HEK293T (cell line): ENCODE measurements at regions not wholly inside any gene's neighbourhood (a gene's known extent, or its start where the extent isn't known, plus 50 kb on each side); places are given as distances from the start of the nearest gene placed in this dataset.

ENCODE experiments used
- ARNT ChIP-seq: fragments of 450-650 bp; IDR thresholded peaks from 2 replicates; pipeline ENCODE4 v1.6.1; 2017; ENCODE audit warnings: mild to moderate bottlenecking
- BHLHE40 ChIP-seq: fragments of 450-650 bp; IDR thresholded peaks from 2 replicates; pipeline ENCODE4 v1.6.1; 2016; ENCODE audit warnings: mild to moderate bottlenecking, moderate library complexity, borderline replicate concordance
- ELF4 ChIP-seq: fragments of 450-650 bp; IDR thresholded peaks from 2 replicates; pipeline ENCODE4 v1.6.1; 2017; ENCODE audit warnings: antibody characterized with exemption
- FOXA1 ChIP-seq: fragments of 450-650 bp; IDR thresholded peaks from 2 replicates; pipeline ENCODE4 v1.6.1; 2016; ENCODE audit warnings: mild to moderate bottlenecking
- FOXK2 ChIP-seq: fragments of 450-650 bp; IDR thresholded peaks from 2 replicates; pipeline ENCODE4 v1.6.1; 2016; ENCODE audit warnings: mild to moderate bottlenecking
- FOXM1 ChIP-seq: fragments of 450-650 bp; IDR thresholded peaks from 2 replicates; pipeline ENCODE4 v1.6.1; 2017; ENCODE audit warnings: mild to moderate bottlenecking, borderline replicate concordance
- HDGF ChIP-seq: fragments of 450-650 bp; IDR thresholded peaks from 2 replicates; pipeline ENCODE4 v1.6.1; 2017; ENCODE audit warnings: antibody characterized with exemption, borderline replicate concordance
- SP1 ChIP-seq: fragments of 450-650 bp; IDR thresholded peaks from 2 replicates; pipeline ENCODE4 v1.6.1; 2017
- SUZ12 ChIP-seq: fragments of 450-650 bp; IDR thresholded peaks from 2 replicates; pipeline ENCODE4 v1.6.1; 2016; ENCODE audit warnings: mild to moderate bottlenecking
- TARDBP ChIP-seq: fragments of 450-650 bp; IDR thresholded peaks from 2 replicates; pipeline ENCODE4 v1.6.1; 2016
- ZNF384 ChIP-seq: fragments of 450-650 bp; IDR thresholded peaks from 2 replicates; pipeline ENCODE4 v1.6.1; 2016

DNA sequence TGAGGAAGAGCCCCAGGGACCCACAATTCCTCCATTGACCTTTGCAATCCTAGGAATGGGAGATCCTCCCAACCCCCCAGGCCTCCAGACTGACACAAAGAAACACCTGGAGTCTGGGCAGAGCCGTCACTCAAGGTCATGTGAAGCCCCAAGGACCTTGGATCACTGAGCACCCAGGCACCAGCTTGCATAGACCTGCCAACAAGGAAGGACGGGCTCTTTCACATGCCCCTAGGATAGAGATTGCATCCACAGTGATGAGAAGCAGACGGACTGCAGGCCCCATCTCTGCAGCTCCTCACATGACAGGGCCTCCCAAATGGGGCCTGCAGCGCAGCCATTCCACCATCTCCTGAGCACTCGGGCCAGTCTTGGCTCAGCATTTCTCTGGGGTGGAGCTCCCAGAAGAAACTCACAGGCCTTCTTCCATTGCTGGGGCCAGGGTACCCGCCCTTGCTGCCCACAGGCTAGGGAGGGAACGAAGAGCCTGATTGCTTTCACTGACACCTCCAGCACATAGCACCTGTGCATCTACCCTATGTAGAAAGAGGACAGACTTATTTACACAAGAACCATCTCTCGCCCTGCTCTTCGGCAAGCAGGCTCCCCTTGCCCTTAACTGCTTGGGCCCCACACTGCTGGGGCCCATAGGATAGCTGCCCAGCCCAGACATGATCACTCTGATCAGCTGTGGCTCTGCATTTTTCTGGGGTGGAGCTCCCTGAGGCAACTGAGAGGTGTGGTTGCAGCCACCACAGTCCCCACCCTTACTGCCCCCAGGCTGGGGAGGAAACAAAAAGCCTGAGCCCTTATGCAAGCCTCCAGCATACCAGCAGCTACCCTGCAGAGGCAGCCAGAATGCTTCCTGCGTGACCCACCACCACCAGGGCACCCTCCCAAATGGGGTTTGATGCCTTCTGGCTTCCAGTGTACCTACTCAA lies 185.7 kb upstream of the ZCCHC13 start:
- TF ChIP-seq TARDBP (no peak), ARNT (no peak), SP1 (no peak), FOXK2 (no peak), FOXM1 (no peak), BHLHE40 (no peak), SUZ12 (no peak), ZNF384 (no peak), FOXA1 (no peak), ELF4 (no peak), HDGF (no peak)
